Liver (tissue), 8 donors: ENCODE measurements at regions not wholly inside any gene's neighbourhood (a gene's known extent, or its start where the extent isn't known, plus 50 kb on each side); places are given as distances from the start of the nearest gene placed in this dataset.

Experiments
- DNase-seq: peaks from one replicate; pipeline ENCODE4 v3.0.0-alpha.2; 2017; ENCODE audit warnings: low spot score
- H3K27ac ChIP-seq, 2 donors: one replicate each; pipeline ENCODE4 v1.7.0; 2013; ENCODE audit warnings: inconsistent platforms in 2 of 2, low read length in 2 of 2, control low read depth in 1 of 2, low read depth in 1 of 2, mild to moderate bottlenecking in 1 of 2
- H3K27me3 ChIP-seq, 4 donors: one replicate each; pipeline versions ENCODE4 v1.6.1 to v1.7.0; 2013; ENCODE audit warnings: low read length in 3 of 4, inconsistent platforms in 1 of 4, mild to moderate bottlenecking in 1 of 4, moderate library complexity in 1 of 4; ENCODE audit not compliant: control insufficient read depth in 4 of 4, insufficient read depth in 4 of 4
- H3K36me3 ChIP-seq, 4 donors: one replicate each; pipeline versions ENCODE4 v1.6.1 to v1.7.0; 2013; ENCODE audit warnings: low read length in 3 of 4, mild to moderate bottlenecking in 3 of 4, low read depth in 1 of 4, moderate library complexity in 1 of 4; ENCODE audit not compliant: control insufficient read depth in 4 of 4, insufficient read depth in 3 of 4
- H3K4me1 ChIP-seq, 4 donors: one replicate each; pipeline versions ENCODE4 v1.6.1 to v1.7.0; 2013; ENCODE audit warnings: low read length in 3 of 4, mild to moderate bottlenecking in 3 of 4, moderate library complexity in 1 of 4; ENCODE audit not compliant: control insufficient read depth in 4 of 4, insufficient read depth in 4 of 4
- H3K4me3 ChIP-seq, 3 donors: one replicate each; pipeline versions ENCODE4 v1.6.1 to v1.7.0; 2013; ENCODE audit warnings: low read length in 3 of 3, control low read depth in 1 of 3, low read depth in 1 of 3, mild to moderate bottlenecking in 1 of 3
- H3K9ac ChIP-seq, 2 donors: one replicate each; pipeline ENCODE4 v1.7.0; 2013; ENCODE audit warnings: low read length in 2 of 2, mild to moderate bottlenecking in 2 of 2, moderate library complexity in 2 of 2, control low read depth in 1 of 2, low read depth in 1 of 2
- H3K9me3 ChIP-seq, 4 donors: one replicate each; pipeline versions ENCODE4 v1.6.1 to v1.7.0; 2013; ENCODE audit warnings: low read length in 3 of 4; ENCODE audit not compliant: control insufficient read depth in 4 of 4
- ATF3 ChIP-seq: IDR thresholded peaks from 2 replicates; pipeline ENCODE4 v1.6.1; 2016; ENCODE audit warnings: antibody characterized with exemption
- EGR1 ChIP-seq, 2 donors: IDR thresholded peaks; 2 replicates each; pipeline ENCODE4 v1.6.1; 2016 to 2018; ENCODE audit warnings: antibody characterized with exemption in 2 of 2, low read depth in 2 of 2
- FOXA1 ChIP-seq: IDR thresholded peaks from 2 replicates; pipeline ENCODE4 v1.6.1; 2016; ENCODE audit warnings: antibody characterized with exemption
- FOXA2 ChIP-seq: IDR thresholded peaks from 2 replicates; pipeline ENCODE4 v1.6.1; 2016; ENCODE audit warnings: antibody characterized with exemption
- GABPA ChIP-seq, 2 donors: IDR thresholded peaks in 1 of 2; conservative IDR thresholded peaks in 1 of 2; 2 replicates each; pipeline ENCODE4 v1.6.1; 2016; ENCODE audit warnings: antibody characterized with exemption in 2 of 2, mild to moderate bottlenecking in 1 of 2, moderate library complexity in 1 of 2
- HNF4A ChIP-seq, 2 donors: conservative IDR thresholded peaks; 2 replicates each; pipeline ENCODE4 v1.6.1; 2016; ENCODE audit warnings: antibody characterized with exemption in 2 of 2, mild to moderate bottlenecking in 2 of 2
- HNF4G ChIP-seq: IDR thresholded peaks from 2 replicates; pipeline ENCODE4 v1.6.1; 2016; ENCODE audit warnings: antibody characterized with exemption
- JUND ChIP-seq, 2 donors: IDR thresholded peaks; 2 replicates each; pipeline ENCODE4 v1.6.1; 2016; ENCODE audit warnings: antibody characterized with exemption in 2 of 2
- NR2F2 ChIP-seq: IDR thresholded peaks from 2 replicates; pipeline ENCODE4 v1.6.1; 2016; ENCODE audit warnings: antibody characterized with exemption
- RAD21 ChIP-seq, 2 donors: IDR thresholded peaks; 2 replicates each; pipeline ENCODE4 v1.6.1; 2016; ENCODE audit warnings: antibody characterized with exemption in 2 of 2, mild to moderate bottlenecking in 2 of 2
- REST ChIP-seq: IDR thresholded peaks from 2 replicates; pipeline ENCODE4 v1.6.1; 2016; ENCODE audit warnings: antibody characterized with exemption, mild to moderate bottlenecking
- RXRA ChIP-seq, 2 donors: IDR thresholded peaks; 2 replicates each; pipeline ENCODE4 v1.6.1; 2017 to 2018; ENCODE audit warnings: antibody characterized with exemption in 2 of 2, mild to moderate bottlenecking in 1 of 2
- SP1 ChIP-seq: IDR thresholded peaks from 2 replicates; pipeline ENCODE4 v1.6.1; 2018; ENCODE audit warnings: antibody characterized with exemption, mild to moderate bottlenecking
- TAF1 ChIP-seq: conservative IDR thresholded peaks from 2 replicates; pipeline ENCODE4 v1.6.1; 2016; ENCODE audit warnings: antibody characterized with exemption, mild to moderate bottlenecking
- YY1 ChIP-seq: IDR thresholded peaks from 2 replicates; pipeline ENCODE4 v1.6.1; 2016; ENCODE audit warnings: antibody characterized with exemption, mild to moderate bottlenecking
- WGBS: extraction: QIAGEN DNeasy Blood & Tissue Kit; methylation state at CpG from one replicate; pipeline ENCODE4 v1.1.7; 2013; 5-methylcytosine and 5-hydroxymethylcytosine counted together
- TF ChIP-seq, protein P1 (sequence below): IDR thresholded peaks from 2 replicates; pipeline ENCODE4 v1.6.1; 2016; ENCODE audit warnings: antibody characterized with exemption
- TF ChIP-seq, protein P2 (sequence below): fragments of 150-350 bp; IDR thresholded peaks from 2 replicates; pipeline ENCODE4 v1.5.1; 2017; ENCODE audit warnings: improper control_type of control experiment, low read depth, low read length; ENCODE audit not compliant: missing input control
- donor health status: healthy.
- donor health status: healthy.
- donor health status: healthy.
- donor health status: healthy.
- donor health status: healthy.

- TF ChIP-seq, protein P1, sequence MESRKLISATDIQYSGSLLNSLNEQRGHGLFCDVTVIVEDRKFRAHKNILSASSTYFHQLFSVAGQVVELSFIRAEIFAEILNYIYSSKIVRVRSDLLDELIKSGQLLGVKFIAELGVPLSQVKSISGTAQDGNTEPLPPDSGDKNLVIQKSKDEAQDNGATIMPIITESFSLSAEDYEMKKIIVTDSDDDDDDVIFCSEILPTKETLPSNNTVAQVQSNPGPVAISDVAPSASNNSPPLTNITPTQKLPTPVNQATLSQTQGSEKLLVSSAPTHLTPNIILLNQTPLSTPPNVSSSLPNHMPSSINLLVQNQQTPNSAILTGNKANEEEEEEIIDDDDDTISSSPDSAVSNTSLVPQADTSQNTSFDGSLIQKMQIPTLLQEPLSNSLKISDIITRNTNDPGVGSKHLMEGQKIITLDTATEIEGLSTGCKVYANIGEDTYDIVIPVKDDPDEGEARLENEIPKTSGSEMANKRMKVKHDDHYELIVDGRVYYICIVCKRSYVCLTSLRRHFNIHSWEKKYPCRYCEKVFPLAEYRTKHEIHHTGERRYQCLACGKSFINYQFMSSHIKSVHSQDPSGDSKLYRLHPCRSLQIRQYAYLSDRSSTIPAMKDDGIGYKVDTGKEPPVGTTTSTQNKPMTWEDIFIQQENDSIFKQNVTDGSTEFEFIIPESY: no peak
- no peak for TF ChIP-seq FOXA2
- no peak for TF ChIP-seq RAD21 (IDR thresholded peaks at IDR 0.05)
- TF ChIP-seq EGR1 (IDR thresholded peaks at IDR 0.05; ENCODE audit: low read depth in 2 of 2): no peak
- no peak for TF ChIP-seq RXRA (IDR thresholded peaks at IDR 0.05)
- TF ChIP-seq YY1: no peak
- TF ChIP-seq SP1: no peak
- TF ChIP-seq, protein P2, sequence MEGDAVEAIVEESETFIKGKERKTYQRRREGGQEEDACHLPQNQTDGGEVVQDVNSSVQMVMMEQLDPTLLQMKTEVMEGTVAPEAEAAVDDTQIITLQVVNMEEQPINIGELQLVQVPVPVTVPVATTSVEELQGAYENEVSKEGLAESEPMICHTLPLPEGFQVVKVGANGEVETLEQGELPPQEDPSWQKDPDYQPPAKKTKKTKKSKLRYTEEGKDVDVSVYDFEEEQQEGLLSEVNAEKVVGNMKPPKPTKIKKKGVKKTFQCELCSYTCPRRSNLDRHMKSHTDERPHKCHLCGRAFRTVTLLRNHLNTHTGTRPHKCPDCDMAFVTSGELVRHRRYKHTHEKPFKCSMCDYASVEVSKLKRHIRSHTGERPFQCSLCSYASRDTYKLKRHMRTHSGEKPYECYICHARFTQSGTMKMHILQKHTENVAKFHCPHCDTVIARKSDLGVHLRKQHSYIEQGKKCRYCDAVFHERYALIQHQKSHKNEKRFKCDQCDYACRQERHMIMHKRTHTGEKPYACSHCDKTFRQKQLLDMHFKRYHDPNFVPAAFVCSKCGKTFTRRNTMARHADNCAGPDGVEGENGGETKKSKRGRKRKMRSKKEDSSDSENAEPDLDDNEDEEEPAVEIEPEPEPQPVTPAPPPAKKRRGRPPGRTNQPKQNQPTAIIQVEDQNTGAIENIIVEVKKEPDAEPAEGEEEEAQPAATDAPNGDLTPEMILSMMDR: no peak
- no peak for TF ChIP-seq HNF4A (conservative IDR thresholded peaks at IDR 0.05)
- TF ChIP-seq HNF4G: no peak
- no peak for TF ChIP-seq NR2F2
- TF ChIP-seq ATF3: no peak
- TF ChIP-seq GABPA (IDR thresholded peaks at IDR 0.05 in 1 of 2, conservative IDR thresholded peaks at IDR 0.05 in 1 of 2): no peak
- TF ChIP-seq REST: no peak
- TF ChIP-seq TAF1: no peak
- TF ChIP-seq FOXA1: no peak
- Histone ChIP-seq H3K4me1 (peaks cover 0 to 3% (median 0%) of the 10 kb centered on the region in 4 donors), H3K4me3 (no peak overlapping the region), H3K9me3 (no peaks in the 10 kb centered on the region), H3K9ac (no peak overlapping the region), H3K27me3 (no peaks in the 10 kb centered on the region), H3K27ac (no peak overlapping the region), H3K36me3 (no peaks in the 10 kb centered on the region)
- DNase-seq: no peak
Observed at GRCh38 chrY:21256820-21257219, 254.3 kb upstream of the RBMY1B start.

- no peak overlapping the region for H3K4me3 ChIP-seq
- H3K27ac ChIP-seq: no peak overlapping the region
- no peaks in the 10 kb centered on the region for H3K27me3 ChIP-seq
- no peaks in the 10 kb centered on the region for H3K36me3 ChIP-seq
- no peak overlapping the region for H3K9ac ChIP-seq
- H3K9me3 ChIP-seq: no peaks in the 10 kb centered on the region
- 88% methylated on average over 1 of the region's 1 CpG for WGBS
- DNase-seq: no peak
- peaks cover 0 to 3% (median 0%) of the 10 kb centered on the region in 4 donors for H3K4me1 ChIP-seq
- TF ChIP-seq TAF1 (no peak), GABPA (IDR thresholded peaks at IDR 0.05 in 1 of 2, conservative IDR thresholded peaks at IDR 0.05 in 1 of 2) (no peak), EGR1 (IDR thresholded peaks at IDR 0.05; ENCODE audit: low read depth in 2 of 2) (no peak), RAD21 (IDR thresholded peaks at IDR 0.05) (no peak), SP1 (no peak), FOXA1 (no peak), YY1 (no peak), REST (no peak), HNF4A (conservative IDR thresholded peaks at IDR 0.05) (no peak), HNF4G (no peak), ATF3 (no peak), JUND (IDR thresholded peaks at IDR 0.05) (no peak), FOXA2 (no peak)
- TF ChIP-seq, protein P2: no peak
Observed at GRCh38 chrY:21259707-21260106, 251.4 kb upstream of the RBMY1B start.
